NCI-H460 (cell line): ENCODE measurements at regions not wholly inside any gene's neighbourhood (a gene's known extent, or its start where the extent isn't known, plus 50 kb on each side); places are given as distances from the start of the nearest gene placed in this dataset.
"Not testable (repeated sequence)": the region's sequence is repeated elsewhere in the genome, so short reads cannot be mapped to it uniquely, and the experiment has no call there.

Experiments used
- DNase-seq: peaks from one replicate; pipeline ENCODE4 v3.0.0-alpha.2; 2016; ENCODE audit warnings: low read depth; ENCODE audit errors: extremely low read depth

GRCh38 chr7:76927741-76928393 is 104.3 kb downstream of the SPDYE17 start:
- DNase-seq = not testable (repeated sequence)

GRCh38 chr7:76926416-76926815 is 105.7 kb downstream of the SPDYE17 start:
- DNase-seq = not testable (repeated sequence)

DNA sequence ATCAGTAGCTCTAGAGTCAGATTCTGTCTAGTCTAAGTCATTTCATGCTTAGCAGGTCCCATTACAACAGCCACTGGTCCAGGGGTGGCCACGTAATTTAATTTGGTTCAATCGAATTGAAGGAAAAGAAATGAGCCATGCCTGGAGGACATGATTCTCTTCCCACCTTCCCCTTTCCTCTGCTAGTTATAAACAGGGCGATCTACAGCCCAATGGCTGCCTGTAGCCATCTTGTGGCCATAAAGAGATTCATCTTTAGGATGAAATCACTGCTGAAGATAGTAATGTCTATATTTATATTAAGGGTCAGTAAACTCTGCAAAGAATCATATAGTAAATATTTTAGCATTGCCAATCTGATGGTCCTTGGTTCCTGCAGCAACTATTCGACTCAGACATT is 107.4 kb downstream of the SPDYE17 start:
- DNase-seq = not testable (repeated sequence)

DNA sequence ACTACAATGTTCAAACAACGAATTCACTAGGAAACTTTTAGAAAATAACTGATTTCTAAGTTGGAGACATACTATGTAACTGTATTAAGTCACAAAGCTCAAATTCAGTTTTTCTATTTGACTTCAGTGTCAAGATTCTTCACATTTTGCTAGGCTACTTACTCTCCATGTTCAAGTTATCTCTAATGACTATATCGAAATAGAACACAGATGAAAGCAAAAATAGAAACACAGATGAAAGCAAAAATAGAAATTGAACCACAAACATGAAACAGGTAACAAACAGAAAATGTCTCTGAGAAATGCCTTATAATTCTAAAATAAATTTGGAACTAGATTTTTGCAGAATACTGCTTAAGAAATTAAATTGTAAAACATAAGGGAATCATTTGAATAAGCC is 113.5 kb downstream of the SPDYE17 start:
- not testable (repeated sequence) for DNase-seq

GRCh38 chr7:76914361-76914760 is 117.8 kb downstream of the SPDYE17 start:
- DNase-seq = not testable (repeated sequence)

- DNase-seq = not testable (repeated sequence)
These were observed 119.9 kb downstream of the SPDYE17 start for GRCh38 chr7:76912011-76912814.

GRCh38 chr7:76904688-76905087 is 127.5 kb downstream of the SPDYE17 start:
- not testable (repeated sequence) for DNase-seq

GRCh38 chr7:76901944-76902710 is 130.0 kb downstream of the SPDYE17 start:
- DNase-seq = not testable (repeated sequence)

GRCh38 chr7:76898807-76899206 is 133.4 kb downstream of the SPDYE17 start:
- not testable (repeated sequence) for DNase-seq

- DNase-seq = not testable (repeated sequence)
These were observed 135.2 kb downstream of the SPDYE17 start for GRCh38 chr7:76897007-76897406.

GRCh38 chr7:76895696-76896095 is 136.5 kb downstream of the SPDYE17 start:
- not testable (repeated sequence) for DNase-seq

GRCh38 chr7:76891771-76892170 is 140.4 kb downstream of the SPDYE17 start:
- DNase-seq = not testable (repeated sequence)

DNA sequence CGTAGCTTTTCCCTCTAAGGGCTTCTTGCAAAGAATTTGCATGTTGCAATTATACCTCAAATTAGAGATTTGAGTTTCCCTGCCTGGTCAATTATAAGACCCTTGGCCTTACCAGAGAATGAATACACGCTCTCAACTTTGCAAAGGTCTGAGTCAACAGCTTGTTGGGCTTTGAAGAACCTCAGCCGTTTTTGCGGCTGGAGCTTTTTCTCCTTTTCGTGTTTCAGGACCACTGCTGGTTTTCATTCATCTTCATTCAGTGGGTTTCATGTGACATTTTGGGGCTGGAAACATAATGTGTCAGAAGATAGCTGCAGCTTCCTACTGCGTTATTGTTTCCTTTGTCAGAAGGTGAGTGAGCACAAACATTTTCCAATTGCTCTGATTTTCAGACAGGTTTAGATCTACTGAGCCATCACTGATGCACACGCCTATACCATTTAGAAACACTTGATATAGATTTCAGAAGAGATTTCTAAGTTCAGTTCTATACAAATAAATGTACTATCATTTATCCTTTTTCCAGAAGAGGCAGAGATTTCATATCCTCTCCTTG is 152.3 kb downstream of the SPDYE17 start:
- not testable (repeated sequence) for DNase-seq

GRCh38 chr7:76875760-76876159 is 156.4 kb downstream of the SPDYE17 start:
- DNase-seq = not testable (repeated sequence)

DNA sequence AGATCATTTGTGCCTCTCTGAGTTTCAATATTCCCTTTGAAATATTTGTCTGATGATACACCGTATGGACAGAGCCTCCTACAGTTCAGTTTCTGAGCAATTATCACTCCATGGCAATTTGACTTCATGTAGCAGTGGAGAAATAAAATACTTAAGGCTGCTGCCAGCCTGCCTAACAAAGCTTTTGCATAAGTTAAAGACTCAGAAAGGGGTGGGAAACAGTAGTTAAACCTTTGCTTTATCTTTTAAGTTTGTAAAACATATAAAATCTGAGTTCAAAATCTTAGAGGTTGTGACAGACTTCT is 161.7 kb downstream of the SPDYE17 start:
- not testable (repeated sequence) for DNase-seq

DNA sequence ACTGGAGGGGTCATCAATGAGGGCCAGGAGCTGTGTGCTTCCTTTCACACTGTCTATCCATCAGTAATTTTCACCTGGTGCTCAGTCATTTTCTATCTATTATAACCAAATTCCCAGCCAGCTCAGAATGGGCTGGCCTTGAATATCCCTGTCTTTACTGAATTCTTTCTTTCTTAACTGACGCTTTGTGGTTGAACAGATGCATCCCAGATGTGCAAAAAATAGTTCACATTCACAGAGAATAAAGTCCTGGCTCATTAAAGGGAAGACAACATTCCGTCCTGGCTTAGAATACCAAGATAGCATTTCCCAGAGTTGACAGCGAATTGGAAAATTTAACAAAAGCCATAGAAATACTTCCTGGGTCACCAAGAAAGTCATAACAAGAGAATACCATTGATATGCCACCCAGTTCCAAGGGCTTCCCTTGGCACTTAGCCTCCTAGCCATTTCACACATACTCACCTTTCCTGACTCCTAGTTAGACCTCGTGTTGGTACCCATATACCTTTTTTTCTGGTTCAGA is 164.7 kb downstream of the SPDYE17 start:
- DNase-seq = not testable (repeated sequence)

DNA sequence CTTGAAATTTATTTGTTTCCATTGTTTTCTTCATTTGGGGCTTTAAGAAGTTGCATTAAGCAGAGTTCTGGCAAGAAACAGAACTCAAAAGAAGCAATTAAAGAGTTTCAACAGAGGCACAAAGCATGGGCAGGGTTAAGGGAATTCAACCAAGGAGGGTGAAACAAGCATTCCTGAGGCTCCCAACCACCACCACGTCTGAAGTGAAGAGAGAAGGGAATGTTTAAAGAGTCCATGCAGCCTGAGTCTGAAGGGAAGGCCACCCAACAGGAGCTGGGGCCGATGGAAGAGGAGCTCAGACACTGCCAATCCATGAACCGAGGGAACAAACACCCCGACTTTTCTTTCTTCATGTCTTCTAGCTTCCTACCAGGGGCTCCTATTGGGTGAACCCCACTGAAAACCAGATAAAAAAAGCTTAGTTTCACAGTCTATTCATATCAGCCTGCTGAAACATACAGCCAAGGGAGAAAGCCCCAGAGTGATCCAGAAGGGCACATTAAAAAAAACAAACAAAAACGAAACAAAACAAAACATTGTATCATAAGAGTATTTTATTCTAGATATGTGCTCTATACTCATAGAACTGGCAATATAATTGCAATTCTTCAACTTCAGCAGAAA is 168.9 kb downstream of the SPDYE17 start:
- not testable (repeated sequence) for DNase-seq

DNA sequence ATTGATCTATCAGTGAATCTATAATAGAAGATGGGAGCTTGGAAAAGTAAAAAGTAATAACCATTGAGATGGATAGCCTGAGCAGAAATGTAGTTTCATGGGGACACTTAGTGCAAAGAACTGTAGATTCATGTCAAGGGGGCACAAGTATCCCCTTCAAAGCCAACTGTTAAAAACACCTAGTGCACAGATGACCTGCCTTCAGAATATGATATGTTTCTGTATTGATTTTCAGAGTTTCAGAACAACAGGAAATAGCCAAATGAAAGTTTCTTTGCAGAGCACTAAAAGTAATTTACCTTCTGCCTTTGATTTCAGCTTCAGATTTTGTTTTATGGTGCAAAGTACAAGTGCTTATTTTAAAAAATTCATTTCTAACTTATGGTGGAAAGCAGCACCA is 169.9 kb downstream of the SPDYE17 start:
- DNase-seq = not testable (repeated sequence)

DNA sequence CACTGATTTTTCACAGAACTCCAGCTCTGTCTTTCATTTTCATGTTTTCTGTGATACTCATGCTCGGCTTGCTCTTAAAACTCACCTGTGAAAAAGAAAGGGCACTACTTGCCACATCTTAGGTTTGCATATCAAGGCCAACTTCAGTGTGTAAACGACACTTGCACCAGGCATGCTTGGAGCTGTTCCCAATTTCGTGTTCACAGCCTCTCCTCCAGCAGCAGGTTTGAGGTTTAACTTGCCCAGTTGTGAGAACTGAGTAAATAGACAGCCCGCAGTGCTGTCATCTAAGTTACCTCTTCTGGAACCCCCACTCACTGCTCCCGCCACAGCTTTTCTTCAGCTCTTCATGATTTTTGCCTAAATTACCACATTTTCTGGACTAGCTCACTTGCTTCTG is 172.2 kb downstream of the SPDYE17 start:
- DNase-seq = not testable (repeated sequence)

GRCh38 chr7:76854631-76855030 is 177.5 kb downstream of the SPDYE17 start:
- not testable (repeated sequence) for DNase-seq
